ENCODE measurements at regions not wholly inside any gene's neighbourhood (a gene's known extent, or its start where the extent isn't known, plus 50 kb on each side); places are given as distances from the start of the nearest gene placed in this dataset.
"Not testable (repeated sequence)": the region's sequence is repeated elsewhere in the genome, so short reads cannot be mapped to it uniquely, and the experiment has no call there.

DNA sequence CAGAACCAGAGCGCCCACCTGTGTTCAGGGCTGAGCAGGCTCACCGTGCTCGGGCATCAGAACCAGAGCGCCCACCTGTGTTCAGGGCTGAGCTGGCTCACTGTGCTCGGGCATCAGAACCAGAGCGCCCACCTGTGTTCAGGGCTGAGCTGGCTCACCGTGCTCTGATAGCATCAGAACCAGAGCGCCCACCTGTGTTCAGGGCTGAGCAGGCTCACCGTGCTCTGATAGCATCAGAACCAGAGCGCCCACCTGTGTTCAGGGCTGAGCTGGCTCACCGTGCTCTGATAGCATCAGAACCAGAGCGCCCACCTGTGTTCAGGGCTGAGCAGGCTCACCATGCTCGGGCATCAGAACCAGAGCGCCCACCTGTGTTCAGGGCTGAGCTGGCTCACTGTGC, 525.2 kb upstream of the B3GAT1 start:
- TF ChIP-seq, protein P1, sequence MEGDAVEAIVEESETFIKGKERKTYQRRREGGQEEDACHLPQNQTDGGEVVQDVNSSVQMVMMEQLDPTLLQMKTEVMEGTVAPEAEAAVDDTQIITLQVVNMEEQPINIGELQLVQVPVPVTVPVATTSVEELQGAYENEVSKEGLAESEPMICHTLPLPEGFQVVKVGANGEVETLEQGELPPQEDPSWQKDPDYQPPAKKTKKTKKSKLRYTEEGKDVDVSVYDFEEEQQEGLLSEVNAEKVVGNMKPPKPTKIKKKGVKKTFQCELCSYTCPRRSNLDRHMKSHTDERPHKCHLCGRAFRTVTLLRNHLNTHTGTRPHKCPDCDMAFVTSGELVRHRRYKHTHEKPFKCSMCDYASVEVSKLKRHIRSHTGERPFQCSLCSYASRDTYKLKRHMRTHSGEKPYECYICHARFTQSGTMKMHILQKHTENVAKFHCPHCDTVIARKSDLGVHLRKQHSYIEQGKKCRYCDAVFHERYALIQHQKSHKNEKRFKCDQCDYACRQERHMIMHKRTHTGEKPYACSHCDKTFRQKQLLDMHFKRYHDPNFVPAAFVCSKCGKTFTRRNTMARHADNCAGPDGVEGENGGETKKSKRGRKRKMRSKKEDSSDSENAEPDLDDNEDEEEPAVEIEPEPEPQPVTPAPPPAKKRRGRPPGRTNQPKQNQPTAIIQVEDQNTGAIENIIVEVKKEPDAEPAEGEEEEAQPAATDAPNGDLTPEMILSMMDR (IDR thresholded peaks at IDR 0.05; ENCODE audit: low read depth, low read length) = not testable (repeated sequence)
- not testable (repeated sequence) for TF ChIP-seq EZH2phosphoT487 (IDR thresholded peaks at IDR 0.05; ENCODE audit: low read depth)
